Stimulated activated CD4-positive, alpha-beta T cell treated with anti-CD3 and anti-CD28 coated beads, Interleukin-4, amount 100 ng/mL, for 1 hour (primary cell): ENCODE measurements at regions not wholly inside any gene's neighbourhood (a gene's known extent, or its start where the extent isn't known, plus 50 kb on each side); places are given as distances from the start of the nearest gene placed in this dataset.

ENCODE experiments used
- DNase-seq: peaks from one replicate; pipeline ENCODE4 v3.0.0-alpha.2; 2020

DNA sequence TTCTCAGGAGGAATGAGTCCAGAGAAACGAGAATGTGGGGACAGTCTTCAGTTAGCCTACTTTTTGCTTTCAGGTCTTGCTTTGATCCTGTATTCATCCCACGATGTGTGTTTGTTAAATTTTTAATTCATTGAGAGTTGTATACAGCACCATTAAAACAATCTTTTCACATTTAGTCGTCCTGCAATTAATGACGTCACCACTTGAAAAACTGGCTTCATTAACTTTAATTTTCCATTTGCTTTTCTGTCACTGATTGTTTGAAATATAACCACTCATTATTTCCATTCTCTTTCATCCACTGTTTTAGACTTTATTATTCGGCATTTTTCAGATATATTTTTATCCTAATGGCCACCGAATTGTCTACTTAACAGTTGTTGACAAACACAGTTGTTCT is 146.9 kb downstream of the TFEC start:
- DNase-seq, result no peak

DNA sequence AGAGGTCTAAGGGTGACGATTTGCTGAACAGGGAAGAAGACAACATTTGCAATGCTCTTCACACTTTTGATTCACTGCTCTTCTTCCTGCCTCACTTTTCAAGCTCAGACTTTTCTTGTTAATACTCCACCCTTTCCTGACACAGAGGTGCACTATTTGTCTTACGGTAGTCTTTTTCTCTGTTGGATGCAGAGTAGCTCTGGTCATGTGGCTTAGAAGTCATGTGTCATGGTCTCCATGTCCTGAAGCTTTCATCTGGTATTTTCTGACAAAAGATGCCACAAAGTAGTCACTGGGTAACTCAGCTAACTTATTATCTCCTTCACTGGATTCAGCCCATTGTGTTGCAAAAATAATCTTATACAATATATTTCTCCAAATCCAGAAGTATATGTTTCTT is 149.1 kb downstream of the TFEC start:
- no peak for DNase-seq

DNA sequence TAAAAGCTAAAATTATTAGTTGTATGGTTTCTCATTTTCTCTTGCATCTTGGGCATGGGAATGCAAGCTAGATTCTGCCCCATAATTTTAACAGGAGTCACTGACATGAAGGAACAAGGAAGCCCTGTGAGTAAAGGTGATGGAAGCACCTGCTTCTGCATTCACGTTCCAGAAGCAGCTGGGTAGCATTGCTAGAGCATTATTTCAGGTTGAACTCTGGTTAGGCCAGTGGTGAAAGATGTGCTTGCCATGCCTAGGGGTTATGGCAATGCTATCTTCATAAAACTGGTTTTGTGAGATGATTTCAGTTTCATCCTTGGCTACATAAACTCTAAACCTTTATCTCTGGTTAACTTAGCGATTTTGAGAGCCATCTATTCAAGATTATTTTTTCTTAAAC is 151.4 kb downstream of the TFEC start:
- no peak for DNase-seq

DNA sequence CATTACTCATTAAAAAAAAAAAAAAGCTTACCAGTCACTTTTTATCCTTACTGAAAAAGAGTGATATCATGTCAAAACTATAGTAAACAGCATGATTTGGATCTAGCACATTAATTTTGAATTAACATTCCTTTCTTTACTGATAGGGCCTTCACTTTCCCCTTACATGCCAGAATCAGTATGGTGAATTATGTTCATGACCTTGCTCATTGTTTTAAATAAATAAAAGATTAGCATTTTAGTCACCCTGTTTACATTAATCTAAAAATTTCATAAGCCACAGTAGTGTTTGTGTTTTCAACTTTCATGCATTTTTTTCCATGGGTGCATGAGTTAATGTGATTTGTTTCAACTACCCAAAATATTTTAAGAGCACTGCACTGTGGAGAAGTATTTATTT is 160.8 kb downstream of the TFEC start:
- no peak for DNase-seq

DNA sequence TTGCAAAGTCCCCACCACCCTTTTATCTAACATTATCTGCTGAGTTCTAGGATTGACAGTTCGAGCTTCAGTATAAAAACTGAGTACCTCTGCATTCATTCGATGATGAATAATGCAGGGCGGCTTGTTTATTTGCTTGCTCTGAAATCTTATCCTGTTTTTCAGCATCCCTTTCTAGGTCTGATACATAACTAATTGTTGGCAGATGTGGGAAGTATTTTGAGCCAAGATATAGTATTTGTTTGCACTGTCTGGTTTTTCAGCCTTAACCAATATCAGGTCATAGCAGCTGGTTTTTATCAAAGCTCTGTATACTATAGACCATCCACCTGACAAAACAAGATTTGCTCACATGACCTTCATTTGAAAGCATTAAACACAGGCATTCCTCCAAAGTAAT is 161.4 kb downstream of the TFEC start:
- DNase-seq, result no peak

DNA sequence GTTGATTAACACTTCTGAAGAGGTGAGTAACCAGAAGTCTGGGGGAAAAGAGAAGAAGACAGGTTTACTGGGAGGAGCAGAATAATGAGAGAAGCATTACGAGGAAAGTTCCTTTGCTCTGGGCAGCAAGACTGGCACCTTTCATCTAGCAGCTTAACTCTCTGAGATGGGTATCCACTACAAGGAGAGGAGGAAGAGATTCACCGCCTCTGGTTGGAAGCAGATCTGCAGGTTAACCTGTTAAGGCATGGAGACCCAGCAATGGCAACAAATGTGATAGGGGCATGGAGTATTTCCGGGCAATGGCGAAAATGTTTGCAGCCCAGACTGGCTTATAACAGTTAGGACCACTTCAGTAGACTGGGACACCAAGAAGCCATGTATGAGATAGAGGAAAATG is 162.2 kb downstream of the TFEC start:
- DNase-seq, result no peak

DNA sequence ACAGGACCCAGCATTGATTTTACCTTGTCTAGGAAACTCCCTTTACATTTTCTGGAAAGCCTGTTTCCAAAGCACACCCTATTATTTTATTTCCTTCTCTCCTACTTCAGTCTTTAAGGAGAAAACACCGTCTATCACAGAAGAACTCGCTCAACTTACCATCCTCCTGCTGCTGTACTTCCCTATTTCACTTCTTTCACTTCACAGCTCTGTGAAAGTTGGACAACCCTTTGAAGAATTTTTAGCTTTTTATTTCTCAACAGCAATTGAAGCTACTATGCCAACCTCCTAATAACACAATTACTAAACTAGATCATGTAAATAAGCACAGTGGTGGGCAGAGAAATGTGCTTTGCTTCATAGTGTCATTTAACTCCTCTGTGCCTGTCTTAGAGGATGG is 166.5 kb downstream of the TFEC start:
- DNase-seq, result no peak

DNA sequence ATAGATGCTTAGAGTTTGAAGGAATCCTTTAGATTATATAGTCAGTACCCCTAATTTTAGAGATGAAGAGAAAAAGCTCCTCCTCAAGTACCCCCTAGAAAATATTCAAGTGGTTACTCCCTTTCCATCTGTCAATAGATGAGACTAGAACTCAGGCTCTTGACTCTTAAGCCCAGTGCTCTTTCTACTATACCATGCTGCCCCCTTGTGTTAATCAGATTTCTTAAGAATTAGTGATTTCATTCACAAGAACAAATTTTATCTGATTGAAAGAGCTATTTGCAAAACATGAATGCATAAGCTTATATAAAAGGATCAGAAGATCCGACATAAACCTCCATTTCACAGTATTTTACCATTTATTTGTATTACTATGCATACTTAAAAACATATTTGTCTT is 179.3 kb downstream of the TFEC start:
- no peak for DNase-seq

DNA sequence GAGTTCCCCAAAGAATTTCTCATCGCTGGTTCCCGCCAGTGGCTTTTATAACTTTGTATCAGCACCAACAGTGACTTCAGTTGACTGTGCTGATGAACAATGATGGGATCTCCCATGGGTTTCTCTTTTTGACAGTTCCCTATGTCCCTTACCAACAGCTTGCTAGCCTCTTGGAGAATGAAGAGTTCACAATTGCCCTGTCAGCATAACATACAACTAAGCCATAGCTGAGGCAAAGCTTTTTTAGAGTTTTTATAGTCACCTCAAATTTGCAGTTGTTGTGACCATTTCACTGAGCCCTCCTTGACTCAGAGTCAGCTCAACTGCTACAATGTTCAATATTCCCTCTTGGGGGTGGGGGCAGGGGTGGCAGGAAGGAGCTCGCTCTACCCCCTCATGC is 179.8 kb downstream of the TFEC start:
- DNase-seq, result no peak

DNA sequence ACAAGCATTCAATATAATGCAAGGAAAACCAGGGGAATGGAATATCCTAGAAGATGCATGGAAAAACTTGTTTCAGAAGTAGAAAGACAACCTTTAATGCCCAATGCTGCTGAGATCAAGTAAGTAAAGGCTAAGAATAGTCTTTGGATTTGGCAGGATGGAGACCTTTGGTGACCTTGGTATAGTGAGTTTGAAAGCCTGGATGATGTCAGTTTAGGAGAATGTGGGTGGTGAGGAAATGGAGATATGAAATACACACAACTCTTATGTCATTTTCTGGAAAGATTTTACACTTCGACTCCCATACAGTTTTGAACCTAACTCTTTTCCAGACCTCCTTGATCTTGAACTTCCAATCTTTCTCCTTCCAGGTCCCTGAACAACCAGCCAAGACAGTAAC is 185.7 kb downstream of the TFEC start:
- DNase-seq, result no peak

DNA sequence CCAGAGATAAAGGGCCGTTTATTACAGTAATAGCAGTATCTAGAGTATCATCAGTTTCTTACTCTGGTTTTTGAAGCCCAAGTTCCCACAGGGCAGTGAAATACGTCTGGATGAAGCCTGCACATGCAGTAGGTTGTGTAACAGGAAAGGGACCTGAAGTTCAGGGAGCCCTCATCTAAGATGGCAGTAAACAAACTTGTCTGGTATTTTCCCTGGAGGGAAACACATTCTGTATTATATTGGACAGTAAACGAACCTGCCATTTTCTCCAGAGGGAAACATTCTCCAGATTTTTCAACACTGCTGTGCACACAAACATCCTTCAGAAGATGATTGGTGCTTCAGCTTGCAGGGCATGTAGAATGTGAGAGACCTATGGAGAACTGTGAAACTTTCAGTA is 189.9 kb downstream of the TFEC start:
- DNase-seq, result no peak

DNA sequence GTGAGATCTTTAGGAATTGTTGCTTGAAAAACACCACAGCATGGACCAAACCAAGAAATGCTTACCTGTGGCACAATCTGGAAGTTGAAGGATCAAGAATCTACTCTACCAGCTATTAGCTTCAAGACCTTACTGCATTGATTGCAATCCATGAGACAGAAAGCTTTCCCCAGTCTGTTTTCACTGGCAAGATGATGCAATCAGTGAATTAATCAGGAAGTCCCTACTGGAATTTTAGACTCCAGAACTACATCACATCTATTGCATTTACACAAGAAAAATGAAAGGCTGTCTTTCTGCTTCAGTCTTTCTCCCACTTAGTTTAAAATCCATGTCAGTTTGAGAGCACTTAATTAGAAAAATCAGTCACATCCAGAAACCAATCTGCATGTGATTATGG is 191.7 kb downstream of the TFEC start:
- DNase-seq, result no peak

DNA sequence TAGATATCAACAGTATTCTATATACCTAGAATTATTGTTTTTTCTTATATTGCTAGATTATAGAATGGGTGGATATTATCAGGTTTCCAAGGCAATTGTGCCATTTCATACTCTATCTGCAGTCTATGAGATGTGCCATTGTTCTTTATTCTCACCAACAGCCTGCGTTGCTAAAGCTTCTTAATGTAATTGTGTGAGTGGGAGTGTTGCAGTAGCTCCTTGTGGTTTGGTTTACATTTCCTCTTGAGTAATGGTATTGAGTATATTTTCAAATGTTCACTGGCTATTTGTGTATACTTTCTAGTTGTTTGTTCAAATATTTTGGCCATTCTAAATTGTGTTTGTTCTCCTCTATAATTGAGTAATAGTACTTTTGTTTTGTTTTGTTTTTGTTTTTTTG is 199.2 kb downstream of the TFEC start:
- no peak for DNase-seq

DNA sequence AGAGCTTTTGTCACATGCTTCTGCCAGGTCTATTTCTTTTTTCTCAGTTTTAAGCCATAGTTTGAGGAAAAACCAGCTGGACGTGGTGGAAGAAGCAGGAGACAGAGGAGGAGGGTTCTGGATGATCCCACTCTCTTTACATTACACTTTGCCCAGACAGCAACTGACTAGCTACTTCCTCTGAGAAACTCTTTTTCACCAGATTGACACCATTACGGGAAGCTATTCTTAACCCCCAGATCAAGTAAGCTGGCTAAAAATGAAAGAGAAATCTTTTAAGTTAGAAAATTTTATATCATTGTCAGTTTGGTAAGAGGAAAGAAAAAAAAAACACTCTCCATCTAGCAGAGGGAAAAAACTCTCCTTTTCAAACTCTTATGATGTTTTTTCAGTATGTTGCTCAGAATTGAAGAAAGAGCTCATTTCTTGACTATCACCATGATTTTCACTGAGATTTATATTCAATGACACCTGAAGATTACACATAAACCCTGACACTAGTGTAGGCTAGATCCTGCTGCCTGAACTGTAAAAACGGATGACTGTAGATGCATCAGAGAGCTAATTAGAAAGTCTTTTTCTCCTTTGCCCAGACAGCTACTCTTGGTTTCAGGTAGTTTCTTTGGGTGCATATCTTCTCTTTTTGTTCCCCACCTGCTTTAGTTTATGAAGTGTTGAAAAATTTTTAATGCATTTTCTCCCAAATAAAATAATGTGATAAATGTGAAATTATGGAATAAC is 203.1 kb downstream of the TFEC start:
- DNase-seq, result no peak

DNA sequence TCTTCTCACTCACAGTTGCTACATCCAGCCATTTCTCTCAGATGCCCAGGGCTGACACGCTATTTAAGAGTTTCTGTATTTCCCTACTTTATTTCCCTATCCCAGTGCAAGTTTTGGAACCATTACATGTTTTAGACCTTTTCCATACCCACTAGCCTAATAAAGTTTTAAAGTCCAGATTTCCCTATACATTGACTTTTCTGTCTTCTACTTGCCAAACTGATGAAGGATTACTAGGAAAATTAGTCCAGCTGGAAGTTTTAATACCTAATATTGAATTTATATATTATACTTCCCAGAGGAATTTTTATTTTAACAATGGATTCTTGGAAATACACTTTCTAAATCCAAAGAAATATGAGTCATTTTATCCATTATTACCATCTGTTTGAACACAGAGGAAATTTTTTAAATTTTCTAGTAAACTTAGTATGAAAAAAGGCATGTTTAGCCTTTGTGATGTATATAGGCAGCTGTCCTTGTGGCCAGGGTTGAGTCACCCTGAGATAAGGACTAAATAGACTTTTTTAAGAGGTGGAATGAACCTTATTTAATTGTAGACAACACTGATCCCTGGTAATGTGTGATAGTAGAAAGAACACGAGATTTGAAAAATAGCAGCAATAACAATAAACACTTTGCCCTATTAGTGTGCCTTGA is 205.0 kb downstream of the TFEC start:
- no peak for DNase-seq

DNA sequence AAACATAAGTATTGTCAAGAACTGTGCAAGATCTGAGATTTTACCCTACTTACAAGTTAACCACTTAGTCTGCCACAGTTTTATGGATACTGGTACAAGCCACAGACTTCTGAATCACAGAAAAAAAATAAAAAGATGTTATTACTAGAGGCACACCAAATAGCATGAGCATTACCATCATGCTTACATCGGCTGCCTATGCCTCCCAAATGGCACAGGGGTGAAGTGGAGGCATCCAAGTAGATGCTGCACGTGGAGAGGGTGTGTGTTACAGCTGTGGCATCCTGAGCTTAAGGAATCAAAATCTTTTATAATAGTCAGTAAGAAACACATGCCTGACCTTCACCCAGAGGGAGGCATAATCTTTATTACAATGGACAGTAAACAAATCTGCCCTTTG is 207.8 kb downstream of the TFEC start:
- DNase-seq, result no peak

DNA sequence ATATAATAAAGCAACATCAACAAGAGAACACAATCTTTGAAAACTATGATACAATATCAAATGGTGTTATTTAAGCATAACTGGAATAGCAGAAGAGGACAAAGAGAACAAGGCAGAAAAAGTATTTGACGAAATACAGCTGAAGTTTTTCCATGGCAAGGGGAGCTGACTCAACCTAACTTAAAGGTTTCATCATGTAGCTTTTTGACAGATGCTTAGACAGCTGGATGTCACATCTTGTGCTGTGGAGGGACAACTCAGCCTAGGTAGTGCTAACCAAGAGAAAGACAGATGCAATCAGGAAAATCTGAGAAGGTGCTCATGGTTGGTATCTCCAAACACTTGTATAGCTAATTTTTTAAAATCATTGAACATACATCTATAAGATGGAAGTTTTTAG is 208.2 kb downstream of the TFEC start:
- DNase-seq, result no peak

DNA sequence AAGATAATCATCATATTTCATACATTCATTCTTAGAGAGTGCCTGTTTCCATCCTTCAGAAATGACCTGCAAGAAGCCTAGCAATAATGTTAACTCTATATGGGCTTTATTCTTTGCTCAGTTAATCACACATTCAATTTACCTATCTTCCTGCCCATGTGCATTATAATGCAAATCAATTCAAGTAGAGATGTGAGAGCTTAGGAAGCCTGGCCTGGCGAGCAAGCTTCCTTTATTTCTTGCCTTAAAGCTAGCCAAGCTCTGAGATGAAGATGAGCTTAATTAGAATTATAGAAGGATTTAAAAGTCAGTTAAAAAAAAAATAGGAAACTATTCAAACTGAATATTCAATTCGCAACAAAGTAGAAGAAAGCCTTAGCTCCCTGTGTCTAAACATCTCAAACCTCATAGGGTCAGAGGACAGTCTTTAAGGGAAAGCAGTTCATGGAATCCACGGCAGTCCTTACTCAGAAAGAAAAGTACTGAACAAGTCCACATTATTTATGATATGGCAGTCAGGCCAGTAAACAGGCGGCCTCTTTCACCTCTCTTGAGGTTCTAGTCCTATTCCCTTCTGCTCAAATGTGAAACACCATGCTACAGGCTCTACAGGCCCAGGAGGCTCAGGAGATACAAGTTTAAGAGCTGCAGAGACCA is 214.1 kb downstream of the TFEC start:
- DNase-seq, result no peak

DNA sequence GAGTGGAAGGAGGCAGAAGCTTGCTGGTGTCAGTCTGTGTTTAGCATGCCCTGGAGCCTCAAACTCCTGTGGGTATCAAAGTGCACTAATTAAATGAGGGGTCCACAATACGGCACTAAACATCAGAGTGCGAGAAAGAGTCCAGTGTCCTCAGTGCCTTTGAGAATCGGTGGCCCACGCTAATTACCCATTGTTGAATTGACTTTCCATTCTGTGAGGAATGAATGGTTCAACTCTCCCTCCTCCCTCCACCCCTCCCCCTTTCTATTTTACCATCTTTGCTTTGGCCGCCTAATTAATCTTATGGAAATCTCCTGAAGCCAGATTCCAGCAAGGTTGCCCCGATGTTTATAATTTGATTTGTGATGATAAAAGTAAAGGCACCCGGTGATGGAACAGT is 217.8 kb downstream of the TFEC start:
- no peak for DNase-seq

DNA sequence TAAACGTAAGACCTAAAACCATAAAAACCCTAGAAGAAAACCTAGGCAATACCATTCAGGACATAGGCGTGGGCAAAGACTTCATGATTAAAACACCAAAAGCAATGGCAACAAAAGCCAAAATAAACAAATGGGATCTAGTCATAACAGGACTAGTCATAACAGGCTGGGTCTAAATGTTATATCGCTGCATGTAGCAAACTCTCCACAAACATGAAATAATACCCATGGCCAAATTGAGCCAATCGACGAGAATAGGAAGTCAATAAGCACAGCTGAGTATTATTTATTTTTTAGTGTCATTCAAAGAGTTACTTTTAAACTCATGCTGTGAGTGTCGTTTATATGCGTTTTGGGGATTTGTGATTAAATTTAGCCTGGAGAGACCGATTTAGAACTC is 225.1 kb downstream of the TFEC start:
- DNase-seq, result no peak

DNA sequence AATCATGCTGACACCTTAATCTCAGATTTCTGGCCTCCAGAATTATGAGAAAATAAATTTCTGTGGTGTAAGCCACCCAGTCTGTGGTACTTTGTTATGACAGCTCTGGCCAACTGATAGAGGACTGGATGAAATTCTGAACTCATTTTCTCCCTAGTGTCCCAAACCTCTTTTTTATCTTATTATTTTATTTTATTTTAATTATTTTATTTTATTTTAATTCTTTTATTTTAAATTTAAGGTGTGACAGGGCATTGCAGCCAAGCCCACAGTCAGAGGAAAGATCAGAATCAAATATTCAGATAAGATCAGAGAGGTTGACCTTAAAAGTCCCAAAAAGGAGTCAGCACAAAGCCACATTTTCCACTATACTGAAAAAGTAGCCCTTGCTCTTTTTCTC is 228.1 kb downstream of the TFEC start:
- DNase-seq, result no peak

DNA sequence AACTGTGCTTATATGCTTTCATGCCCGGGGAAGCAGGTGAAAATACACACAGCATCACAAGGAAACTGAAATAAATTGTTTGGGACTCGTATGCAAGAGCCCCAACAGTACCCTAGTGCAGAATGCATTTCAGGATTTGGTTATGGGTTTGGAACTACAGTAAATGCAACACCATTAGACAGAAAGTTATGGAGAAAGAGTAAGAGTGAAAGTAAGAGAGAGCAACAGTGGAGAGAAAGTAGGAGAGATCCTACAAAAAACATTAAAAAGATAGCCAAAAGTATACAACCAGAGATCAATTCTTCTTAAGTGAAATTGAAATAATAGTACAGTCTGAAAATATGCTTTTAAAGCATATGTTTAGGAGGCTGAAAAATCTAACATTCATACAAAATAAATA is 231.1 kb downstream of the TFEC start:
- no peak for DNase-seq

DNA sequence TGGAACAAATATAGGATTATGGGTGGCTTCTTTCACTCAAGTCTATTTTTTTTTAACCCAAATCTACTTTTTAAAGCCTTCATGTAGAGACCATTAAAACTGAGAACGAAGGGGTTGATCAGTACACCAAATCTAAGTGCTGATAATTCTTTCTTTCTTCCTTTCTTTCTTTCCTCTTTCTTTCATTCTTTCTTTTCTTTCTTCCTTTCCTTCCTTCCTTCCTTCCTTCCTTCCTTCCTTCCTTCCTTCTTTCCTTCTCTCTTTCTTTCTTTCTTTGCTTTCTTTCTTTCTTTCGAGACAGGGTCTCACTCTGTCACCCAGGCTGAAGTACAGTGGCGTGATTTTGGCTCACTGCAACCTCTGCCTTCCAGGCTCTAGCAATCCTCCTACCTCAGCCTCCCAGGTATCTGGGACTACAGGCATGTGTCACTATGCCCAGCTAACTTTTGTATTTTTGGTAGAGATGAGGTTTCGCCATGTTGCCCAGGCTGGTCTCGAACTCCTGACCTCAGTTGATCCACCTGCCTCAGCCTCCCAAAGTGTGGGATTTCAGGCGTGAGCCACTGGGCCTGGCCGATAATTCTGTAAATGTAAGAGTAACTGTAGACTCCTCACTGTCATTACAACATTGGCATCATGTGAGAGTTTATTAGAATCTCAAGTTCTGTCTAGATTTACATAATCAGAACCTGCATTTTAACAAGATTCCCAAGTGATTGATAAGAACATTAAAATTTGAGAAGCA is 236.4 kb downstream of the TFEC start:
- DNase-seq, result no peak

DNA sequence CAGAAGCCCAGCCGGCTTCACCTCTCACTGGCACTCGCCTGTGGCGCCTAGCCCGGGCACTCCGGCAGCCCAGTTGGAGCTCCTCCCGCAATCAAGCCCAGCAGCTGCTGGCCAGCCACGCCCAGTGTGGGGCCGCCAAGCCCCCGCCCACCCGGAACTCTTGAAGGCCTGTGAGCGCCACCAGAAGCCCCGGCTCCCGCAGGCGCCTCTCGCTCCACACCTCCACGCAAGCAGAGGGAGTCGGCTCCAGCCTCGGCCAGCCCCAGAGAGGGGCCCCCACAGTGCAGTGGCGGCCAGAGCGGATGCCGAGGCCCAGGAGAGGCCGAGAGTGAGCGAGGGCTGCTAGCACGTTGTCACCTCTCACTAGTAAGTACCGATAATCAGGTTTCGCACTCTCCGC is 240.7 kb downstream of the TFEC start:
- no peak for DNase-seq
